CD4-positive, CD25-positive, alpha-beta regulatory T cell (primary cell): ENCODE measurements at regions not wholly inside any gene's neighbourhood (a gene's known extent, or its start where the extent isn't known, plus 50 kb on each side); places are given as distances from the start of the nearest gene placed in this dataset.

Experiments
- ATAC-seq, 2 donors: fragments of 150-1000 bp; cut with Tn5 transposase; one replicate each; pipeline ENCODE4 v1.10.0; 2021; ENCODE audit warnings: low read depth in 2 of 2, moderate number of reproducible peaks in 2 of 2, moderate library complexity in 1 of 2
- DNase-seq, 3 donors: peaks; one replicate each; pipeline versions ENCODE4 v3.0.0 to v3.0.0-alpha.2; 2012 to 2022; ENCODE audit warnings: mixed read lengths in 1 of 3
- H3K27ac ChIP-seq: one replicate; pipeline ENCODE4 v1.7.0; 2013; ENCODE audit warnings: mild to moderate bottlenecking, low read length; ENCODE audit not compliant: insufficient read depth, poor library complexity, severe bottlenecking
- H3K27me3 ChIP-seq: one replicate; pipeline ENCODE4 v1.7.0; 2013; ENCODE audit warnings: low read length; ENCODE audit not compliant: control insufficient read depth, insufficient read depth
- H3K36me3 ChIP-seq: one replicate; pipeline ENCODE4 v1.7.0; 2013; ENCODE audit warnings: mild to moderate bottlenecking, low read length, moderate library complexity; ENCODE audit not compliant: control insufficient read depth, insufficient read depth
- H3K4me1 ChIP-seq: 2 replicates; pipeline ENCODE4 v1.7.0; 2013; ENCODE audit warnings: mild to moderate bottlenecking, low read length; ENCODE audit not compliant: insufficient read depth, control insufficient read depth, poor library complexity, severe bottlenecking
- H3K4me3 ChIP-seq: one replicate; pipeline ENCODE4 v1.7.0; 2013; ENCODE audit warnings: low read depth, mild to moderate bottlenecking, low read length, moderate library complexity
- H3K9me3 ChIP-seq, 2 experiments: 1 replicate in 1 of 2; 2 replicates in 1 of 2; pipeline ENCODE4 v1.7.0; 2013; ENCODE audit warnings: low read length in 2 of 2, mild to moderate bottlenecking in 1 of 2, moderate library complexity in 1 of 2; ENCODE audit not compliant: control insufficient read depth in 2 of 2
- H3K27ac Mint-ChIP-seq, 3 donors: one replicate each; pipeline ENCODE4 v1.8.0; 2020 to 2022; ENCODE audit warnings: mild to moderate bottlenecking in 3 of 3, mixed read lengths in 3 of 3, moderate library complexity in 2 of 3
- H3K27me3 Mint-ChIP-seq: one replicate; pipeline ENCODE4 v1.8.0; 2022; ENCODE audit warnings: mild to moderate bottlenecking, mixed read lengths
- H3K36me3 Mint-ChIP-seq: one replicate; pipeline ENCODE4 v1.8.0; 2020; ENCODE audit warnings: mixed read lengths
- H3K4me1 Mint-ChIP-seq, 4 donors: one replicate each; pipeline ENCODE4 v1.8.0; 2020 to 2022; ENCODE audit warnings: mixed read lengths in 4 of 4, mild to moderate bottlenecking in 1 of 4
- H3K4me3 Mint-ChIP-seq, 4 donors: one replicate each; pipeline ENCODE4 v1.8.0; 2020 to 2022; ENCODE audit warnings: mild to moderate bottlenecking in 4 of 4, mixed read lengths in 4 of 4, moderate library complexity in 3 of 4
- H3K9me3 Mint-ChIP-seq, 7 donors: one replicate each; pipeline ENCODE4 v1.8.0; 2020 to 2022; ENCODE audit warnings: mixed read lengths in 7 of 7, mild to moderate bottlenecking in 3 of 7, moderate library complexity in 2 of 7

- Mint-ChIP-seq H3K27ac (no peak overlapping the region), H3K27me3 (no peaks in the 10 kb centered on the region), H3K9me3 (peaks cover 1 to 6% (median 4%) of the 10 kb centered on the region in 7 donors), H3K4me3 (no peak overlapping the region), H3K36me3 (no peaks in the 10 kb centered on the region), H3K4me1 (no peaks in the 10 kb centered on the region)
- Histone ChIP-seq H3K36me3 (no peaks in the 10 kb centered on the region), H3K9me3 (no peaks in the 10 kb centered on the region), H3K4me1 (no peaks in the 10 kb centered on the region), H3K27me3 (no peaks in the 10 kb centered on the region), H3K4me3 (no peak overlapping the region), H3K27ac (no peak overlapping the region)
- ATAC-seq (no peak), DNase-seq (no peak)
Measured at GRCh38 chr11:135031205-135031989, 619.4 kb upstream of the B3GAT1 start.

GRCh38 chr11:135027461-135027860 is 615.4 kb upstream of the B3GAT1 start:
- no peak overlapping the region for H3K27ac ChIP-seq
- peaks cover 0 to 4% (median 2%) of the 10 kb centered on the region in 7 donors for H3K9me3 Mint-ChIP-seq
- DNase-seq (peak in 1 of 3 donors; percentile 24), ATAC-seq (no peak)
- no peak overlapping the region for H3K4me3 ChIP-seq
- H3K27me3 ChIP-seq, result no peaks in the 10 kb centered on the region
- no peak overlapping the region for H3K4me3 Mint-ChIP-seq
- H3K27me3 Mint-ChIP-seq, result no peaks in the 10 kb centered on the region
- no peaks in the 10 kb centered on the region for H3K4me1 ChIP-seq
- no peaks in the 10 kb centered on the region for H3K36me3 ChIP-seq
- no peaks in the 10 kb centered on the region for H3K36me3 Mint-ChIP-seq
- H3K9me3 ChIP-seq, result no peaks in the 10 kb centered on the region
- H3K4me1 Mint-ChIP-seq, result no peaks in the 10 kb centered on the region
- H3K27ac Mint-ChIP-seq, result no peak overlapping the region

- H3K9me3 Mint-ChIP-seq, result peaks cover 0 to 7% (median 2%) of the 10 kb centered on the region in 7 donors
- H3K4me3 ChIP-seq, result no peak overlapping the region
- DNase-seq, result no peak
- H3K27me3 ChIP-seq, result no peaks in the 10 kb centered on the region
- H3K36me3 ChIP-seq, result no peaks in the 10 kb centered on the region
- no peak for ATAC-seq
- no peak overlapping the region for H3K27ac Mint-ChIP-seq
- H3K4me1 ChIP-seq, result no peaks in the 10 kb centered on the region
- H3K27me3 Mint-ChIP-seq, result no peaks in the 10 kb centered on the region
- no peaks in the 10 kb centered on the region for H3K36me3 Mint-ChIP-seq
- no peaks in the 10 kb centered on the region for H3K9me3 ChIP-seq
- H3K27ac ChIP-seq, result no peak overlapping the region
- no peak overlapping the region for H3K4me3 Mint-ChIP-seq
- no peaks in the 10 kb centered on the region for H3K4me1 Mint-ChIP-seq
Measured at GRCh38 chr11:135023499-135023898, 611.5 kb upstream of the B3GAT1 start.

- Histone ChIP-seq H3K4me3 (no peak overlapping the region), H3K27me3 (no peaks in the 10 kb centered on the region), H3K36me3 (no peaks in the 10 kb centered on the region), H3K27ac (no peak overlapping the region), H3K4me1 (no peaks in the 10 kb centered on the region), H3K9me3 (no peaks in the 10 kb centered on the region)
- H3K4me1 Mint-ChIP-seq, result no peaks in the 10 kb centered on the region
- H3K36me3 Mint-ChIP-seq, result no peaks in the 10 kb centered on the region
- H3K4me3 Mint-ChIP-seq, result no peak overlapping the region
- no peaks in the 10 kb centered on the region for H3K27me3 Mint-ChIP-seq
- H3K9me3 Mint-ChIP-seq, result peaks cover 0 to 6% (median 2%) of the 10 kb centered on the region in 7 donors
- ATAC-seq (no peak), DNase-seq (no peak)
- no peak overlapping the region for H3K27ac Mint-ChIP-seq
Measured at GRCh38 chr11:135022454-135022853, 610.4 kb upstream of the B3GAT1 start.

GRCh38 chr11:135019899-135020298 is 607.9 kb upstream of the B3GAT1 start:
- Histone ChIP-seq H3K4me3 (no peak overlapping the region), H3K27ac (no peak overlapping the region), H3K27me3 (no peaks in the 10 kb centered on the region), H3K4me1 (no peaks in the 10 kb centered on the region), H3K9me3 (no peaks in the 10 kb centered on the region), H3K36me3 (no peaks in the 10 kb centered on the region)
- no peak for DNase-seq
- Mint-ChIP-seq H3K4me3 (no peak overlapping the region), H3K4me1 (no peaks in the 10 kb centered on the region), H3K27me3 (no peaks in the 10 kb centered on the region), H3K9me3 (peaks cover 0 to 4% (median 2%) of the 10 kb centered on the region in 7 donors), H3K36me3 (no peaks in the 10 kb centered on the region), H3K27ac (no peak overlapping the region)
- ATAC-seq, result no peak

- ATAC-seq, result no peak
- Histone ChIP-seq H3K27ac (no peak overlapping the region), H3K36me3 (no peaks in the 10 kb centered on the region), H3K4me1 (no peaks in the 10 kb centered on the region), H3K9me3 (no peaks in the 10 kb centered on the region), H3K27me3 (no peaks in the 10 kb centered on the region), H3K4me3 (no peak overlapping the region)
- Mint-ChIP-seq H3K4me1 (no peaks in the 10 kb centered on the region), H3K4me3 (no peak overlapping the region), H3K27me3 (no peaks in the 10 kb centered on the region), H3K36me3 (no peaks in the 10 kb centered on the region), H3K9me3 (peaks cover 0 to 4% (median 2%) of the 10 kb centered on the region in 7 donors), H3K27ac (no peak overlapping the region)
- no peak for DNase-seq
Measured at GRCh38 chr11:135019343-135019871, 607.4 kb upstream of the B3GAT1 start.

GRCh38 chr11:135017296-135017695 is 605.3 kb upstream of the B3GAT1 start:
- Histone ChIP-seq H3K4me3 (no peak overlapping the region), H3K36me3 (no peaks in the 10 kb centered on the region), H3K4me1 (no peaks in the 10 kb centered on the region), H3K27me3 (no peaks in the 10 kb centered on the region), H3K27ac (no peak overlapping the region), H3K9me3 (no peaks in the 10 kb centered on the region)
- Mint-ChIP-seq H3K27me3 (no peaks in the 10 kb centered on the region), H3K4me1 (no peaks in the 10 kb centered on the region), H3K4me3 (no peak overlapping the region), H3K9me3 (peaks cover 1 to 10% (median 4%) of the 10 kb centered on the region in 7 donors), H3K36me3 (no peaks in the 10 kb centered on the region), H3K27ac (no peak overlapping the region)
- ATAC-seq (no peak), DNase-seq (no peak)

- H3K27ac ChIP-seq, result no peak overlapping the region
- Mint-ChIP-seq H3K4me1 (no peaks in the 10 kb centered on the region), H3K36me3 (no peaks in the 10 kb centered on the region), H3K4me3 (no peak overlapping the region), H3K27ac (peak overlapping the region in 1 of 3 donors; percentile 28), H3K9me3 (peaks cover 1 to 20% (median 4%) of the 10 kb centered on the region in 7 donors), H3K27me3 (no peaks in the 10 kb centered on the region)
- H3K36me3 ChIP-seq, result no peaks in the 10 kb centered on the region
- H3K9me3 ChIP-seq, result no peaks in the 10 kb centered on the region
- no peak overlapping the region for H3K4me3 ChIP-seq
- no peaks in the 10 kb centered on the region for H3K4me1 ChIP-seq
- ATAC-seq (no peak), DNase-seq (no peak)
- no peaks in the 10 kb centered on the region for H3K27me3 ChIP-seq
Measured at GRCh38 chr11:135015966-135016365, 603.9 kb upstream of the B3GAT1 start.
